Body of pancreas (tissue), 4 donors: ENCODE measurements at regions not wholly inside any gene's neighbourhood (a gene's known extent, or its start where the extent isn't known, plus 50 kb on each side); places are given as distances from the start of the nearest gene placed in this dataset.

Source experiments
- ATAC-seq: fragments of 150-250 bp; one replicate; pipeline ENCODE4 v1.9.1; 2016
- DNase-seq, 4 donors: peaks; one replicate each; pipeline ENCODE4 v3.0.0-alpha.2; 2019
- H3K27ac ChIP-seq, 4 donors: fragments of 200-600 bp; sonication (generic); 1 replicate in 3 of 4; 2 replicates in 1 of 4; pipeline versions ENCODE4 v1.5.1 to v1.6.1; 2016 to 2019; ENCODE audit warnings: mild to moderate bottlenecking in 1 of 4, mixed read lengths in 1 of 4, moderate library complexity in 1 of 4
- H3K27me3 ChIP-seq, 2 donors: fragments of 200-600 bp; sonication (generic); one replicate each; pipeline ENCODE4 v1.6.0; 2016; ENCODE audit warnings: mild to moderate bottlenecking in 1 of 2
- H3K36me3 ChIP-seq, 2 donors: fragments of 200-600 bp; sonication (generic); replicated peaks in 1 of 2; 2 replicates each; pipeline ENCODE4 v1.5.1; 2016; ENCODE audit warnings: low read depth in 2 of 2; ENCODE audit not compliant: insufficient read depth in 1 of 2
- H3K4me1 ChIP-seq: fragments of 200-600 bp; sonication (generic); one replicate; pipeline ENCODE4 v1.6.0; 2016
- H3K4me3 ChIP-seq, 2 donors: fragments of 200-600 bp; sonication (generic); 1 replicate in 1 of 2; 2 replicates in 1 of 2; pipeline ENCODE4 v1.5.1; 2016 to 2019
- H3K9me3 ChIP-seq, 3 donors: fragments of 200-600 bp; sonication (generic); 1 replicate in 2 of 3; 2 replicates in 1 of 3; pipeline ENCODE4 v1.5.1; 2016
- CTCF ChIP-seq, 7 experiments: fragments of 450-650 bp in 4 of 7; fragments of 200-600 bp in 3 of 7; sonication (generic) in 3 of 7; IDR thresholded peaks; one replicate each; pipeline ENCODE4 v1.5.1; 2016 to 2019; ENCODE audit warnings: antibody characterized with exemption in 7 of 7
- POLR2A ChIP-seq, 3 donors: fragments of 450-650 bp; IDR thresholded peaks; one replicate each; pipeline ENCODE4 v1.6.1; 2016; ENCODE audit warnings: antibody characterized with exemption in 3 of 3, mild to moderate bottlenecking in 2 of 3
- WGBS, 2 donors: methylation state at CpG; one replicate each; pipeline ENCODE4 v1.1.5; 2017; 5-methylcytosine and 5-hydroxymethylcytosine counted together
- intact Hi-C: fragments of 100-400 bp; cut with DNase I; formaldehyde crosslinking; loops from one replicate; pipeline ENCODE4 v1.15.1; 2023

- Histone ChIP-seq H3K4me3 (no peak overlapping the region), H3K27ac (no peak overlapping the region), H3K27me3 (no peaks in the 10 kb centered on the region), H3K36me3 (no peaks in the 10 kb centered on the region), H3K9me3 (no peaks in the 10 kb centered on the region), H3K4me1 (peaks cover 7% of the 10 kb centered on the region)
- intact Hi-C loops = no loop called here
- ATAC-seq (no peak), DNase-seq (no peak)
- no peak for TF ChIP-seq CTCF (IDR thresholded peaks at IDR 0.05)
- no peak for TF ChIP-seq POLR2A (IDR thresholded peaks at IDR 0.05)
- WGBS, 2 donors = 75 to 78% methylated on average over 5 of the region's 5 CpGs
These were observed 249.8 kb downstream of the TXNL1 start for GRCh38 chr18:56388571-56388970.

- H3K36me3 ChIP-seq = no peaks in the 10 kb centered on the region
- no peaks in the 10 kb centered on the region for H3K27me3 ChIP-seq
- no peak overlapping the region for H3K4me3 ChIP-seq
- no peak overlapping the region for H3K27ac ChIP-seq
- no peak for ATAC-seq
- peaks cover 2% of the 10 kb centered on the region for H3K4me1 ChIP-seq
- TF ChIP-seq POLR2A (IDR thresholded peaks at IDR 0.05) (no peak), CTCF (IDR thresholded peaks at IDR 0.05) (no peak)
- H3K9me3 ChIP-seq = no peaks in the 10 kb centered on the region
- DNase-seq = no peak
- intact Hi-C loops = no loop called here
These were observed 251.5 kb downstream of the TXNL1 start for GRCh38 chr18:56386856-56387255.

DNA sequence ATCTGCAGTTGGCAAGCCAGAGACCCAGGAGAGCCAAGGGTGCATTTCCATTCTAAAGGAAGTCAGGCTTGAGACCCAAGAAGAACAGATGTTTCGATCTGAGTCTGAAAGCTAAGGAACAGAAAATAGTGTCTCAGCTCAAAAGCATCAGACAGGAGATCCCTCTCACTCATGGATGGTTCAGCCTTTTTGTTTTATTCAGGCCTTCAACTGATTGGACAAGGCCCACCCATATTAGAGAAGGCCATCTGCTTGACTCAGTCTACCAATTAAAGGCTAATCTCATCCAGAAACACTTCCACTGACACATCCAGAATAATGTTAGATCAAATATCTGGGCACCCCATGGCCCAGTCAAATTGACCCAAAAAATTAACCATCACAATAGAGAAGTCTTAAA lies 255.0 kb downstream of the TXNL1 start:
- no peak overlapping the region for H3K27ac ChIP-seq
- H3K4me3 ChIP-seq = no peak overlapping the region
- no peak for ATAC-seq
- no peak for TF ChIP-seq CTCF (IDR thresholded peaks at IDR 0.05)
- TF ChIP-seq POLR2A (IDR thresholded peaks at IDR 0.05) = no peak
- no peaks in the 10 kb centered on the region for H3K27me3 ChIP-seq
- no peak for DNase-seq
- 93 to 95% methylated on average over 1 of the region's 1 CpG for WGBS, 2 donors
- no peaks in the 10 kb centered on the region for H3K9me3 ChIP-seq
- no peaks in the 10 kb centered on the region for H3K36me3 ChIP-seq
- H3K4me1 ChIP-seq = no peaks in the 10 kb centered on the region
- intact Hi-C loops = no loop called here

GRCh38 chr18:56382541-56382940 lies 255.9 kb downstream of the TXNL1 start:
- no peaks in the 10 kb centered on the region for H3K36me3 ChIP-seq
- no peak overlapping the region for H3K27ac ChIP-seq
- H3K27me3 ChIP-seq = no peaks in the 10 kb centered on the region
- no peaks in the 10 kb centered on the region for H3K4me1 ChIP-seq
- WGBS, 2 donors = 54 to 59% methylated on average over 4 of the region's 4 CpGs
- TF ChIP-seq POLR2A (IDR thresholded peaks at IDR 0.05) = no peak
- no peak for TF ChIP-seq CTCF (IDR thresholded peaks at IDR 0.05)
- DNase-seq (peak in 1 of 4 donors; percentile 13), ATAC-seq (no peak)
- intact Hi-C loops = no loop called here
- H3K9me3 ChIP-seq = no peaks in the 10 kb centered on the region
- no peak overlapping the region for H3K4me3 ChIP-seq

DNA sequence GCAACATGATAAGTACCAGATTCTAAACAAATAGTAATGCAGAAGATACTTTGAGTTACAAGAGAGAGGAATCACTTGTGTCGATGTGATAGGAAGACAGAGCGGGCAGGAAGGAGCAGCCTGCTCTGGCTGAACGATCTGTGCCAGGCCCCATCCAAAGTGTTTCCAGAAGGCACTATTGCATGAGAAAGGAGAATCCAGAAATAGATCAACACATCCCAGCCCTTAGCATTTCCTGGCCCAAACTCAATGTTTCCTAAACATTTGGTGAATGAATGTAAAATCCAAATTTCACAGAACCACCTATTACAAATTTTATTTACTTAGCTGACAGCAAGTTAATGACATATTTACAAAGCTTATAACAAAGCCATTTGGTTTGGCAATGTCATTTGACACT lies 257.2 kb downstream of the TXNL1 start:
- intact Hi-C loops = no loop called here
- ATAC-seq (no peak), DNase-seq (no peak)
- Histone ChIP-seq H3K27me3 (no peaks in the 10 kb centered on the region), H3K4me1 (no peaks in the 10 kb centered on the region), H3K4me3 (no peak overlapping the region), H3K9me3 (no peaks in the 10 kb centered on the region), H3K27ac (no peak overlapping the region), H3K36me3 (no peaks in the 10 kb centered on the region)
- TF ChIP-seq CTCF (IDR thresholded peaks at IDR 0.05) (no peak), POLR2A (IDR thresholded peaks at IDR 0.05) (no peak)
- WGBS, 2 donors = 82 to 85% methylated on average over 3 of the region's 3 CpGs
